Heart left ventricle (tissue), 16 donors: ENCODE measurements at regions not wholly inside any gene's neighbourhood (a gene's known extent, or its start where the extent isn't known, plus 50 kb on each side); places are given as distances from the start of the nearest gene placed in this dataset.

ENCODE experiments used
- ATAC-seq, 4 donors: fragments of 200-7000 bp; cut with Tn5 transposase; one replicate each; pipeline ENCODE4 v1.9.1; 2020 to 2022; ENCODE audit warnings: moderate library complexity in 4 of 4, mild to moderate bottlenecking in 3 of 4, moderate number of reproducible peaks in 1 of 4
- DNase-seq, 5 donors: peaks; one replicate each; pipeline ENCODE4 v3.0.0-alpha.2; 2020
- H3K27ac ChIP-seq, 12 donors: fragments of 200-600 bp; sonication (generic) in 4 of 12; one replicate each; pipeline versions ENCODE4 v1.5.0 to v1.8.0; 2016 to 2022; ENCODE audit warnings: mild to moderate bottlenecking in 2 of 12
- H3K27me3 ChIP-seq, 9 donors: fragments of 200-600 bp; sonication (generic) in 2 of 9; one replicate each; pipeline versions ENCODE4 v1.5.1 to v1.8.0; 2016 to 2022; ENCODE audit warnings: mild to moderate bottlenecking in 3 of 9
- H3K36me3 ChIP-seq, 9 donors: fragments of 200-600 bp; sonication (generic) in 2 of 9; one replicate each; pipeline versions ENCODE4 v1.5.0 to v1.8.0; 2018 to 2022; ENCODE audit warnings: mild to moderate bottlenecking in 2 of 9
- H3K4me1 ChIP-seq, 12 donors: fragments of 200-600 bp; sonication (generic) in 4 of 12; one replicate each; pipeline versions ENCODE4 v1.5.0 to v1.8.0; 2016 to 2022; ENCODE audit warnings: mild to moderate bottlenecking in 3 of 12
- H3K4me3 ChIP-seq, 12 donors: fragments of 200-600 bp; sonication (generic) in 4 of 12; one replicate each; pipeline versions ENCODE4 v1.5.0 to v1.8.0; 2017 to 2022; ENCODE audit warnings: mild to moderate bottlenecking in 9 of 12, moderate library complexity in 4 of 12
- H3K9me3 ChIP-seq, 12 donors: fragments of 200-600 bp; sonication (generic) in 4 of 12; one replicate each; pipeline versions ENCODE4 v1.5.0 to v1.8.0; 2016 to 2022; ENCODE audit warnings: mild to moderate bottlenecking in 1 of 12
- CTCF ChIP-seq, 12 donors: fragments of 200-600 bp; sonication (generic) in 4 of 12; IDR thresholded peaks; one replicate each; pipeline versions ENCODE4 v1.5.0 to v1.8.0; 2018 to 2022; ENCODE audit warnings: antibody characterized with exemption in 12 of 12, mild to moderate bottlenecking in 5 of 12
- POLR2A ChIP-seq, 2 donors: fragments of 450-650 bp; IDR thresholded peaks; one replicate each; pipeline ENCODE4 v1.6.1; 2017; ENCODE audit warnings: antibody characterized with exemption in 2 of 2, mild to moderate bottlenecking in 2 of 2, moderate library complexity in 2 of 2
- WGBS, 4 donors: extraction: QIAGEN DNeasy Blood & Tissue Kit in 2 of 4; methylation state at CpG; one replicate each; pipeline versions ENCODE4 v1.1.5 to v1.1.7; 2013 to 2018; 5-methylcytosine and 5-hydroxymethylcytosine counted together
- intact Hi-C, 10 donors: fragments of 100-400 bp; cut with DNase I; formaldehyde crosslinking; loops; one replicate each; pipeline versions ENCODE4 v1.11.1 to v1.14.2; 2022
- donor health status: ischemic (EF 13 %, LVEDD 7.1; RV severe dilation, severe dysfunction).
- donor health status: healthy with polysubstance abuse.
- donor health status: DM: no; HTN: yes; CAD: no.
- donor health status: DM: no; HTN: no; CAD: no.
- donor health status: ischemic (EF 25% LVEDD 6.9; RV normal size, moderate dysfunction).
- donor health status: ischemic (EF 25% LVEDD 5.7; RV mildly dilated, moderate dysfunction).
- donor health status: healthy.
- donor health status: DM: yes; HTN: yes; CAD: no.
- donor health status: ischemic (EF 35%, LVEDD 5.7; RV mildly dilated, moderate dysfunction).
- donor health status: nonischemic (EF 11% LVEDD 7.7; RV severe dilation, severe dysfunction).
- donor health status: DM: yes; HTN: yes; CAD: no.
- donor health status: PGD.
- donor health status: ischemic (EF 29% LVEDD 5.4; RV normal size, mild dysfunction).
- donor health status: nonischemic (EF 23%, LVEDD 6.1; RV moderate dilation, normal function).

DNA sequence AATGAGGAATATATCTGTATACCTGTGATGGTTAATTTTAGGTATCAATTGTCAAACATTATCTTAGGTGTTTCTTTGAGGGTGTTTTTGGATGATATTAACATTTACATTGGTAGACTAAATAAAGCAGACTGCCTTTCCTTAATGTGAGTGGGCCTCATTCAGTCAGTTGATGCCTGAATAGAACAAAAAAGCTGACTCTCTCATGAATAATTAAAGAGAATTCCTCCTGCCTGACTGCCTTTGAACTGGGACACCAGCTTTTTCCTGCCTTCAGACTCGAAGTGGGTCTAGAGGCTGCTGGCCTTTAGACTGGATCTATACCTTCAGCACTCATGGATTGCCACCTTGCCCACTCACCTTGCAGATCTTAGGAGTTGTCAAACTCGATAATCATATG, 117.9 kb upstream of the TMEM168 start:
- H3K9me3 ChIP-seq: peaks cover 0 to 47% (median 12%) of the 10 kb centered on the region in 12 donors
- no peak for ATAC-seq
- DNase-seq: no peak
- no peaks in the 10 kb centered on the region for H3K27me3 ChIP-seq
- WGBS, 4 donors: 83 to 90% (median 88%) methylated on average over 2 of the region's 2 CpGs
- no peak overlapping the region for H3K27ac ChIP-seq
- no peak overlapping the region for H3K4me3 ChIP-seq
- intact Hi-C loops: loop anchor here in 1 of 10 donors (10.0 kb wide), 1 partner anchor 353 kb away; no protein-coding TSS in a partner anchor
- peaks cover 0 to 33% (median 8%) of the 10 kb centered on the region in 9 donors for H3K36me3 ChIP-seq
- TF ChIP-seq POLR2A (IDR thresholded peaks at IDR 0.05) (no peak), CTCF (IDR thresholded peaks at IDR 0.05) (no peak)
- no peaks in the 10 kb centered on the region for H3K4me1 ChIP-seq

DNA sequence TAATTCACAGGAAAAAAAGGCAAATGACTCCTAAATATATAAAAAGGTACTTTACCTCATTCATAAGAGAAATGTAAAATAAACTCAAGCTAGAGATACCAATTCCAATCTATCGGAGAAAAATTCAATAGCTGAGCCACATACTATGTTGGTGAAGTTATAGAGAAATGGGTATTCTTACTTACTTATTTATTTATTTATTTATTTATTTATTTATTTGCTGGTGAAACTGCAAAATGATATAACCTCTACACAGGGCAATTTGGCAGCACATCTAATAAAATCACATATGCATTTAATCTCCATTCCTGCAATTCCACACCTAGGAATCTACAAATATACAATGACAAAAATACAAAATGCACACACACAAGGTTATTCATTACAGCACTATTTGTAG, 117.5 kb upstream of the TMEM168 start:
- DNase-seq (no peak), ATAC-seq (no peak)
- intact Hi-C loops: loop anchor here in 1 of 10 donors (10.0 kb wide), 1 partner anchor 353 kb away; no protein-coding TSS in a partner anchor
- TF ChIP-seq POLR2A (IDR thresholded peaks at IDR 0.05): no peak
- no peak for TF ChIP-seq CTCF (IDR thresholded peaks at IDR 0.05)
- no peak overlapping the region for H3K4me3 ChIP-seq
- peaks cover 0 to 47% (median 12%) of the 10 kb centered on the region in 12 donors for H3K9me3 ChIP-seq
- H3K27ac ChIP-seq: no peak overlapping the region
- H3K27me3 ChIP-seq: no peaks in the 10 kb centered on the region
- WGBS, 4 donors: 95 to 100% (median 98%) methylated on average over 1 of the region's 1 CpG
- H3K36me3 ChIP-seq: peaks cover 0 to 28% (median 8%) of the 10 kb centered on the region in 9 donors
- H3K4me1 ChIP-seq: no peaks in the 10 kb centered on the region

GRCh38 chr7:112905950-112906349, 115.8 kb upstream of the TMEM168 start:
- no peaks in the 10 kb centered on the region for H3K27me3 ChIP-seq
- peaks cover 0 to 15% (median 4%) of the 10 kb centered on the region in 9 donors for H3K36me3 ChIP-seq
- intact Hi-C loops: loop anchor here in 1 of 10 donors (10.0 kb wide), 1 partner anchor 351 kb away; no protein-coding TSS in a partner anchor
- DNase-seq: no peak
- H3K27ac ChIP-seq: no peak overlapping the region
- TF ChIP-seq POLR2A (IDR thresholded peaks at IDR 0.05) (no peak), CTCF (IDR thresholded peaks at IDR 0.05) (no peak)
- H3K4me1 ChIP-seq: no peaks in the 10 kb centered on the region
- no peak for ATAC-seq
- H3K4me3 ChIP-seq: no peak overlapping the region
- peaks cover 0 to 32% (median 12%) of the 10 kb centered on the region in 12 donors for H3K9me3 ChIP-seq

GRCh38 chr7:112905413-112905812, 115.2 kb upstream of the TMEM168 start:
- no peaks in the 10 kb centered on the region for H3K4me1 ChIP-seq
- H3K4me3 ChIP-seq: no peak overlapping the region
- DNase-seq (no peak), ATAC-seq (no peak)
- H3K27ac ChIP-seq: no peak overlapping the region
- TF ChIP-seq POLR2A (IDR thresholded peaks at IDR 0.05) (no peak), CTCF (IDR thresholded peaks at IDR 0.05) (no peak)
- H3K9me3 ChIP-seq: peaks cover 0 to 27% (median 12%) of the 10 kb centered on the region in 12 donors
- peaks cover 0 to 10% (median under 1%) of the 10 kb centered on the region in 9 donors for H3K36me3 ChIP-seq
- no peaks in the 10 kb centered on the region for H3K27me3 ChIP-seq
- intact Hi-C loops: loop anchor here in 1 of 10 donors (10.0 kb wide), 1 partner anchor 351 kb away; no protein-coding TSS in a partner anchor
